Neutrophil (primary cell): ENCODE measurements at regions not wholly inside any gene's neighbourhood (a gene's known extent, or its start where the extent isn't known, plus 50 kb on each side); places are given as distances from the start of the nearest gene placed in this dataset.

ENCODE experiments used
- H3K27ac ChIP-seq: fragments of 200-600 bp; sonication (generic); 2 replicates; pipeline ENCODE4 v1.5.1; 2016; ENCODE audit warnings: mild to moderate bottlenecking, moderate library complexity
- H3K27me3 ChIP-seq: fragments of 200-600 bp; sonication (generic); 2 replicates; pipeline ENCODE4 v1.6.0; 2016; ENCODE audit warnings: mild to moderate bottlenecking
- H3K36me3 ChIP-seq: fragments of 200-600 bp; sonication (generic); 2 replicates; pipeline ENCODE4 v1.5.1; 2017
- H3K4me1 ChIP-seq, 2 experiments: fragments of 200-600 bp in 1 of 2; sonication (generic) in 1 of 2; 1 replicate in 1 of 2; 2 replicates in 1 of 2; pipeline versions ENCODE4 v1.5.1 to v1.6.1; 2013 to 2016; ENCODE audit warnings: low read depth in 1 of 2, low read length in 1 of 2, mild to moderate bottlenecking in 1 of 2, moderate library complexity in 1 of 2; ENCODE audit not compliant: control insufficient read depth in 1 of 2, insufficient read depth in 1 of 2
- H3K4me3 ChIP-seq, 2 experiments: fragments of 200-600 bp in 1 of 2; sonication (generic) in 1 of 2; 1 replicate in 1 of 2; 2 replicates in 1 of 2; pipeline ENCODE4 v1.5.1; 2013 to 2016; ENCODE audit warnings: low read depth in 1 of 2, low read length in 1 of 2, mild to moderate bottlenecking in 1 of 2, moderate library complexity in 1 of 2
- H3K9me3 ChIP-seq: fragments of 200-600 bp; sonication (generic); 2 replicates; pipeline ENCODE4 v1.5.1; 2016
- TF ChIP-seq, protein P1 (sequence below): fragments of 200-600 bp; sonication (generic); IDR thresholded peaks from 2 replicates; pipeline ENCODE4 v1.5.1; 2016; ENCODE audit warnings: antibody characterized with exemption

GRCh38 chr18:77666613-77667012 is 417.0 kb downstream of the GALR1 start:
- Histone ChIP-seq H3K27me3 (peaks cover 11% of the 10 kb centered on the region), H3K9me3 (no peaks in the 10 kb centered on the region), H3K27ac (no peak overlapping the region), H3K4me1 (no peaks in the 10 kb centered on the region), H3K4me3 (no peak overlapping the region), H3K36me3 (no peaks in the 10 kb centered on the region)
- TF ChIP-seq, protein P1, sequence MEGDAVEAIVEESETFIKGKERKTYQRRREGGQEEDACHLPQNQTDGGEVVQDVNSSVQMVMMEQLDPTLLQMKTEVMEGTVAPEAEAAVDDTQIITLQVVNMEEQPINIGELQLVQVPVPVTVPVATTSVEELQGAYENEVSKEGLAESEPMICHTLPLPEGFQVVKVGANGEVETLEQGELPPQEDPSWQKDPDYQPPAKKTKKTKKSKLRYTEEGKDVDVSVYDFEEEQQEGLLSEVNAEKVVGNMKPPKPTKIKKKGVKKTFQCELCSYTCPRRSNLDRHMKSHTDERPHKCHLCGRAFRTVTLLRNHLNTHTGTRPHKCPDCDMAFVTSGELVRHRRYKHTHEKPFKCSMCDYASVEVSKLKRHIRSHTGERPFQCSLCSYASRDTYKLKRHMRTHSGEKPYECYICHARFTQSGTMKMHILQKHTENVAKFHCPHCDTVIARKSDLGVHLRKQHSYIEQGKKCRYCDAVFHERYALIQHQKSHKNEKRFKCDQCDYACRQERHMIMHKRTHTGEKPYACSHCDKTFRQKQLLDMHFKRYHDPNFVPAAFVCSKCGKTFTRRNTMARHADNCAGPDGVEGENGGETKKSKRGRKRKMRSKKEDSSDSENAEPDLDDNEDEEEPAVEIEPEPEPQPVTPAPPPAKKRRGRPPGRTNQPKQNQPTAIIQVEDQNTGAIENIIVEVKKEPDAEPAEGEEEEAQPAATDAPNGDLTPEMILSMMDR: no peak

DNA sequence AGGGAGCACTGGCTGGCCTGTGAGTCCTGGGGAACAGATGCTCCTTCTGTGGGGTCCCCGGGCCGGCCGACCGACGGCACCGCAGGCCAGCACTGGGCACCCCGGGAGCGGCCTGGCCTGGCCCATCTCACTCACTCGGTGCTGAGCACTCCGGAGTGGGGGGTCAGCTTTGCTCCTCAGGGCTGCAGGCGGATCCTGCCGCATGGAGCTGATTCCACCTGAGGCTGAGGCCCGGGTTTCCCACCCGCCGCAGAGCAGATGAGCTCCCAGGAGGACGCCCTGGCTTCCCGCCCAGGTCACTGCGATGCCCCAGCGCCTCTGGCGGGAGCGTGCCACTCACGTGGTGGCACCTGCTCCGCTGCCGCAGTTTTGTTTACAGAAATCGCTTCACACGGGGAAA is 418.6 kb downstream of the GALR1 start:
- no peaks in the 10 kb centered on the region for H3K4me1 ChIP-seq

DNA sequence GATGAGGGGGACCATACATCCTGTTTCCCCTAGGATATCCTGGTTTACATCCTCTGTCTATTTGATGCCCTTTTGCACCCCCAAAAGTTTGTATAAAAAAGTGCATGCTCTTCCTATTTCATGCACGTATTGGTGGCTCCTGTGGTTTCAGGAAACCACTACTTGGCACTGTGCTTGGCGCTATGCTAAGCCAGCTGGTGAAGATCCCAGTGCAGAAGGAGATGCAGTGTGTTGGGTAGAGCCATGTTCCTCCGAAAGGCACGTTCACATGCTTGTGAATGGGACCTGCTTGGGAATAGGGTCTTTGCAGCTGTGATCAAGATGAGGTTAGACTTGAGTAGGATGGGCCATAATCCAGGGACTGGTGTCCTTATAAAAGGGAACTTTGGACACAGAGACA is 419.7 kb downstream of the GALR1 start:
- TF ChIP-seq, protein P1: no peak
- no peaks in the 10 kb centered on the region for H3K36me3 ChIP-seq
- no peak overlapping the region for H3K4me3 ChIP-seq
- H3K27ac ChIP-seq: no peak overlapping the region
- no peaks in the 10 kb centered on the region for H3K4me1 ChIP-seq
- H3K27me3 ChIP-seq: peaks cover 13% of the 10 kb centered on the region
- H3K9me3 ChIP-seq: no peaks in the 10 kb centered on the region

More for the DNA sequence above, 418.6 kb downstream of the GALR1 start:
- H3K27ac ChIP-seq: no peak overlapping the region
- H3K9me3 ChIP-seq: no peaks in the 10 kb centered on the region
- TF ChIP-seq, protein P1: no peak
- H3K27me3 ChIP-seq: peaks cover 13% of the 10 kb centered on the region
- no peaks in the 10 kb centered on the region for H3K36me3 ChIP-seq
- H3K4me3 ChIP-seq: no peak overlapping the region

DNA sequence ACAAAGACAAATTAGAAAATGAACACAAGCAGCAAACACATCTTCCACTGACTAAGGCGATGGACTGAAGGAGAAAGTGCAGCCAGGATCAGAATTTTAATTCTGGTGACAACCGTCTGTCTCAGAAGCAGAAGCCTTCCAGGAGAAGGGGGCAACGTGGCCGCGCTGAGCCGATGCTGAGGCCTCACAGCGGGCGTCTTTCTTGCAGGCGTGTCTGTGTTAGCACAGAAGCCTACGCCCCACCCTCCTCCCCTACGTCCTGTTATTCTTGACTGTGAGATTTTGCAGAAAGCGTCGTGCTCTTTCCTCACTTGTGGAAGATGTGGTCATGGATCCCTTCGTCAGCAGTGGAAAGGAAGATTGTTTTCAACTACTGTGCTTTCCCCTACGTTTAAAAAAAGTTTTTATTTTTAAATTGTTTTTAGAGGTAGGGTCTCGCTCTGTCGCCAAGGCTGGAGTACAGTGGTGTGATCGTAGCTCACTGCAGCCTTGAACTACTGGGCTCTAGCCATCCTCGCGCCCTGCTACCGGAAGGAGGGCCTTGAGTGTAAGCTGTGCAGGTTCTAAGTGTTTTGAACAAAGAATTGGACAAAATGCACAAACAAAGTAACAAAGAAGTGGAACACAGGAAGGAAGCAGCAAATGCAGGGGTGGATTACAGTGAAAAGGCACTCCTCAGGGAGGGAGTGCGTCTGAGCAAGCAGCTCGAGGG is 422.0 kb downstream of the GALR1 start:
- H3K4me1 ChIP-seq: no peaks in the 10 kb centered on the region
- TF ChIP-seq, protein P1: no peak
- no peaks in the 10 kb centered on the region for H3K36me3 ChIP-seq
- H3K4me3 ChIP-seq: no peak overlapping the region
- peaks cover 21% of the 10 kb centered on the region for H3K27me3 ChIP-seq
- H3K9me3 ChIP-seq: no peaks in the 10 kb centered on the region
- H3K27ac ChIP-seq: no peak overlapping the region

DNA sequence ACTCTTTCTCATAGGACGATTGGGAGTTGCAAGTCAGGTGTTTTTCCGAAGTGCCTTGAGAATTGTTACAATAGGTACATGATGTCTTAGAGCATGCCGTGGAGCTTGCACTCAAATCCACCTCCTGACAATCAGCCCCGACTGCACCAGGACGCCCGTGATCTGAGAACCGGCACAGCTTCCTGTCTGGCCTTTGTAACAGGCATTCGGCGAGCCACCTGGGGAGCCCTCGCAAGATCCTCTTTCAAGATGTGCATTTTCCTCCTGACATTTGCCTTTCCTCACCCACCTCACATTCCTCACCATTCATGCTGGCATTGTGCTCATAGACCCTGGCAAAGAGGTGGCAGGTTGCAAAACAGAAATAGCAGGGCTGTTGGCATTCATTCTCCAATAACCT is 427.3 kb downstream of the GALR1 start:
- H3K4me3 ChIP-seq: no peak overlapping the region
- TF ChIP-seq, protein P1: no peak
- no peaks in the 10 kb centered on the region for H3K9me3 ChIP-seq
- H3K4me1 ChIP-seq: no peaks in the 10 kb centered on the region
- peaks cover 23% of the 10 kb centered on the region for H3K27me3 ChIP-seq
- H3K27ac ChIP-seq: no peak overlapping the region
- H3K36me3 ChIP-seq: no peaks in the 10 kb centered on the region
